HG02884 (cell line): ENCODE measurements at regions not wholly inside any gene's neighbourhood (a gene's known extent, or its start where the extent isn't known, plus 50 kb on each side); places are given as distances from the start of the nearest gene placed in this dataset.
"Not testable (repeated sequence)": the region's sequence is repeated elsewhere in the genome, so short reads cannot be mapped to it uniquely, and the experiment has no call there.

Experiments used
- ATAC-seq: cut with Tn5 transposase; IDR thresholded peaks from one replicate; pipeline ENCODE4 v1.9.1; 2021; ENCODE audit warnings: mild to moderate bottlenecking, moderate library complexity; ENCODE audit not compliant: unreplicated experiment

- ATAC-seq, result no peak
These were observed 143.1 kb upstream of the NUDT4 start for GRCh38 chr12:93234641-93235040.

- ATAC-seq, result no peak
These were observed 141.8 kb upstream of the NUDT4 start for GRCh38 chr12:93235881-93236280.

GRCh38 chr12:93237235-93237915 lies 140.3 kb upstream of the NUDT4 start:
- ATAC-seq, result no peak

- not testable (repeated sequence) for ATAC-seq
These were observed 139.0 kb upstream of the NUDT4 start for GRCh38 chr12:93238512-93239262.

GRCh38 chr12:93239789-93240188 lies 137.9 kb upstream of the NUDT4 start:
- ATAC-seq, result not testable (repeated sequence)

GRCh38 chr12:93242154-93242972 lies 135.4 kb upstream of the NUDT4 start:
- ATAC-seq, result no peak

- no peak for ATAC-seq
These were observed 134.4 kb upstream of the NUDT4 start for GRCh38 chr12:93243382-93243688.

- ATAC-seq, result peak; percentile 37
These were observed 133.8 kb upstream of the NUDT4 start for GRCh38 chr12:93243689-93244513.

GRCh38 chr12:93244514-93245077 lies 133.1 kb upstream of the NUDT4 start:
- ATAC-seq, result no peak

- peak; percentile 59 for ATAC-seq
These were observed 132.2 kb upstream of the NUDT4 start for GRCh38 chr12:93245543-93245942.

GRCh38 chr12:93247313-93247991 lies 130.3 kb upstream of the NUDT4 start:
- no peak for ATAC-seq

GRCh38 chr12:93252221-93252620 lies 125.5 kb upstream of the NUDT4 start:
- ATAC-seq, result no peak

GRCh38 chr12:93254911-93255310 lies 122.8 kb upstream of the NUDT4 start:
- ATAC-seq, result no peak

- no peak for ATAC-seq
These were observed 121.3 kb upstream of the NUDT4 start for GRCh38 chr12:93256256-93256969.

- ATAC-seq, result no peak
These were observed 116.1 kb upstream of the NUDT4 start for GRCh38 chr12:93261505-93262094.

- no peak for ATAC-seq
These were observed 104.7 kb upstream of the NUDT4 start for GRCh38 chr12:93272997-93273396.

- ATAC-seq, result no peak
These were observed 103.7 kb upstream of the NUDT4 start for GRCh38 chr12:93273834-93274564.

GRCh38 chr12:93274937-93275336 lies 102.8 kb upstream of the NUDT4 start:
- ATAC-seq, result no peak
